GM21786 (cell line): ENCODE measurements at regions not wholly inside any gene's neighbourhood (a gene's known extent, or its start where the extent isn't known, plus 50 kb on each side); places are given as distances from the start of the nearest gene placed in this dataset.

Experiments
- ATAC-seq: cut with Tn5 transposase; IDR thresholded peaks from one replicate; pipeline ENCODE4 v1.9.1; 2021; ENCODE audit not compliant: unreplicated experiment

GRCh38 chr4:11189756-11190155 lies 238.9 kb downstream of the HS3ST1 start:
- no peak for ATAC-seq

- no peak for ATAC-seq
Measured at GRCh38 chr4:11183356-11183740, 245.3 kb downstream of the HS3ST1 start.

- no peak for ATAC-seq
Measured at GRCh38 chr4:11182586-11183355, 245.9 kb downstream of the HS3ST1 start.

- ATAC-seq, result no peak
Measured at GRCh38 chr4:11182031-11182430, 246.7 kb downstream of the HS3ST1 start.

- no peak for ATAC-seq
Measured at GRCh38 chr4:11179796-11180195, 248.9 kb downstream of the HS3ST1 start.

- no peak for ATAC-seq
Measured at GRCh38 chr4:11178433-11178832, 250.3 kb downstream of the HS3ST1 start.

GRCh38 chr4:11175374-11175773 lies 253.3 kb downstream of the HS3ST1 start:
- no peak for ATAC-seq

- no peak for ATAC-seq
Measured at GRCh38 chr4:11166606-11167005, 262.1 kb downstream of the HS3ST1 start.

GRCh38 chr4:11166034-11166433 lies 262.7 kb downstream of the HS3ST1 start:
- no peak for ATAC-seq

GRCh38 chr4:11165052-11165451 lies 263.6 kb downstream of the HS3ST1 start:
- no peak for ATAC-seq

GRCh38 chr4:11160288-11160687 lies 268.4 kb downstream of the HS3ST1 start:
- no peak for ATAC-seq

GRCh38 chr4:11158971-11159370 lies 269.7 kb downstream of the HS3ST1 start:
- no peak for ATAC-seq

GRCh38 chr4:11155208-11155867 lies 273.4 kb downstream of the HS3ST1 start:
- no peak for ATAC-seq

- ATAC-seq, result no peak
Measured at GRCh38 chr4:11153171-11153750, 275.4 kb downstream of the HS3ST1 start.

- ATAC-seq, result no peak
Measured at GRCh38 chr4:11152684-11153083, 276.0 kb downstream of the HS3ST1 start.

GRCh38 chr4:11151500-11151899 lies 277.2 kb downstream of the HS3ST1 start:
- no peak for ATAC-seq

GRCh38 chr4:11149612-11150259 lies 279.0 kb downstream of the HS3ST1 start:
- ATAC-seq, result no peak

- ATAC-seq, result no peak
Measured at GRCh38 chr4:11139871-11140270, 288.8 kb downstream of the HS3ST1 start.

- ATAC-seq, result no peak
Measured at GRCh38 chr4:11138964-11139363, 289.7 kb downstream of the HS3ST1 start.

GRCh38 chr4:11134705-11135104 lies 294.0 kb downstream of the HS3ST1 start:
- no peak for ATAC-seq

GRCh38 chr4:11133868-11134267 lies 294.8 kb downstream of the HS3ST1 start:
- ATAC-seq, result no peak

- ATAC-seq, result no peak
Measured at GRCh38 chr4:11132478-11132877, 296.2 kb downstream of the HS3ST1 start.
